Skeletal muscle tissue (tissue), 3 donors: ENCODE measurements at regions not wholly inside any gene's neighbourhood (a gene's known extent, or its start where the extent isn't known, plus 50 kb on each side); places are given as distances from the start of the nearest gene placed in this dataset.
"Not testable (repeated sequence)": the region's sequence is repeated elsewhere in the genome, so short reads cannot be mapped to it uniquely, and the experiment has no call there.

Source experiments
- H3K27ac ChIP-seq: one replicate; pipeline ENCODE4 v1.7.0; 2013; ENCODE audit warnings: mild to moderate bottlenecking, low read depth, low read length, inconsistent platforms
- H3K27me3 ChIP-seq, 3 donors: one replicate each; pipeline ENCODE4 v1.7.0; 2013; ENCODE audit warnings: low read length in 3 of 3; ENCODE audit not compliant: control insufficient read depth in 3 of 3, insufficient read depth in 3 of 3
- H3K36me3 ChIP-seq, 3 donors: one replicate each; pipeline ENCODE4 v1.7.0; 2013; ENCODE audit warnings: low read length in 3 of 3; ENCODE audit not compliant: control insufficient read depth in 3 of 3, insufficient read depth in 3 of 3
- H3K4me1 ChIP-seq, 3 donors: one replicate each; pipeline ENCODE4 v1.7.0; 2013; ENCODE audit warnings: low read length in 3 of 3, mild to moderate bottlenecking in 3 of 3; ENCODE audit not compliant: control insufficient read depth in 3 of 3, insufficient read depth in 3 of 3
- H3K4me3 ChIP-seq, 3 donors: one replicate each; pipeline ENCODE4 v1.7.0; 2013; ENCODE audit warnings: low read length in 3 of 3
- H3K9ac ChIP-seq, 3 donors: one replicate each; pipeline ENCODE4 v1.7.0; 2013; ENCODE audit warnings: low read length in 3 of 3, mild to moderate bottlenecking in 3 of 3, moderate library complexity in 2 of 3, low read depth in 1 of 3
- H3K9me3 ChIP-seq, 3 donors: one replicate each; pipeline ENCODE4 v1.7.0; 2013; ENCODE audit warnings: low read length in 3 of 3; ENCODE audit not compliant: control insufficient read depth in 3 of 3
- donor health status: Osteomylitis.

DNA sequence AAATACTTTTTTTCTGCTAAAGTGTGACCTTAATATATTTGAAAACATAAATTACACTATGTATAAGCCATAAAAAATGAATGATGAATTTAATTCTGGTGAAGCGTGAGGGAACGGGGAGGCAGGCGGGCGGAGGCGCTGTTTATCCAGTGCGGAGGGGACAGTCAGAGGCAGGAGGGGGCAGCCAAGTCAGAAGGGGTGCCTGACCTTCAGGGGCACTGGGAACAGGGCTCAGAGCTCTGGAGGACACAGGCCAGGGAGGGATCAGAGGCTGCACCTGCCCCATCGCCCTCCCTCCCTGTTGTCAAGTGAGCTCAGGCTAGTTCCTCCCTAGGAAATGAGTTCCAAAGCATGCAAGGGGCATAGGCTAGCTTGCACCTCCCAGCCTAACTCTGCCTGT is 82.0 kb upstream of the CASZ1 start:
- Histone ChIP-seq H3K27me3 (peaks cover 0 to 22% (median 0%) of the 10 kb centered on the region in 3 donors), H3K9ac (no peak overlapping the region), H3K4me3 (no peak overlapping the region), H3K36me3 (no peaks in the 10 kb centered on the region), H3K4me1 (no peaks in the 10 kb centered on the region), H3K9me3 (no peaks in the 10 kb centered on the region), H3K27ac (no peak overlapping the region)

DNA sequence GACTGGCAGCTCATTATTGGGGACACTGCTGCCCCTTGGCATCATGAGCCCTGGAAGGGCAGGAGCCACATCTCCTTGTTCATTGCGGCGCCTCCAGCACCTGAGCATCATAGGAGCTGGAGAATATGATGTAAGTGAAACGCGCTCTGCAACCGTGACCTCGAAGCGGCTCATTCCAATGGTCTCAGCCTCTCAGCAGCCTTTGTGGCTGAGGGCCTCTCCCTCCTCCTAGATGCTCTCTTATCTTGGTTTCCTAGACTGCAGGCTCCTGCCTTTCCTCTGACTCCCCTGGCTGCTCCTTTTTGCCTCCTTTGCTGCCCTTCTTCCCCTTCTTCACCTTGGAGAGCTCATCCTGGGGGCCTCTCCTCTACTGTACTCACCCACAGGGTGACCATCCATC is 83.6 kb upstream of the CASZ1 start:
- H3K4me3 ChIP-seq, result no peak overlapping the region
- H3K27me3 ChIP-seq, result peaks cover 0 to 14% (median 0%) of the 10 kb centered on the region in 3 donors
- no peaks in the 10 kb centered on the region for H3K4me1 ChIP-seq
- no peak overlapping the region for H3K9ac ChIP-seq
- no peak overlapping the region for H3K27ac ChIP-seq
- no peaks in the 10 kb centered on the region for H3K36me3 ChIP-seq
- H3K9me3 ChIP-seq, result no peaks in the 10 kb centered on the region

DNA sequence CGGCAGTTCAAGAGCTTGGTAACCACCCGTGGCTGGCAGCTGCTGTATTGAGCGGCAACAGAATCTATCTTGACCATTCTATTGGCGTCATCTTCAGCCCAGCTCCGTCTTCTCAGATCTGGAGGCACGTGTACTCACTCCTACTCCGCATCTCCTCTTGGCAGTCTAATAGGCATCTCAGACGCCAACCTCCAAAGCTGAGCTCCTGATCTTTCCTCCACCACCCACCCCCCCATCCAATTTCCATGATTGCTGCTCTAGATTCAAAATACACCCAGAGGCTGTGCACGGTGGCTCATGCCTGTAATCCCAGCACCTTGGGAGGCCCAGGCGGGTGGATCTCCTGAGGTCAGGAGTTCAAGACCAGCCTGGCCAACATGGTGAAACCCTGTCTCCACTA is 84.6 kb upstream of the CASZ1 start:
- H3K9me3 ChIP-seq, result no peaks in the 10 kb centered on the region
- no peaks in the 10 kb centered on the region for H3K36me3 ChIP-seq
- H3K9ac ChIP-seq, result no peak overlapping the region
- H3K4me1 ChIP-seq, result no peaks in the 10 kb centered on the region
- no peak overlapping the region for H3K4me3 ChIP-seq
- H3K27ac ChIP-seq, result no peak overlapping the region
- peaks cover 0 to 11% (median 0%) of the 10 kb centered on the region in 3 donors for H3K27me3 ChIP-seq

DNA sequence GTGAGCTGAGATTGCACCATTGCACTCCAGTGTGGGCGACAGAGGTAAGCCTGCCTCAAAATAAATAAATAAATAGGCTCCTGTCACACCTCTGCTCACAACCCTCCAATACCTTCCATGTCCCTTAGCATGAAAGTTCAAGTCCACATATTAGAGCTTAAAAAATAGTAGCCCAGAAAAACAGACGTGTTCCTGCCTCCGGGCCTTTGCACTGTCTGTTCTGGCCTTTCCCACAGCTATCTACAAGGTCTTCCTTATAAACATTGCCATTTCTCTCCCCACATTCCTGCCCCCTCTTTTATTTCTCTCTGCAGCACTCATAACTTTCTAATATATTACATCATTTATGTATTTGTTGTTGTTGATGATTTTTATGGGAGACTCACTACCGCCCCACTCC is 85.6 kb upstream of the CASZ1 start:
- H3K4me1 ChIP-seq, result no peaks in the 10 kb centered on the region
- H3K9ac ChIP-seq, result no peak overlapping the region
- no peaks in the 10 kb centered on the region for H3K9me3 ChIP-seq
- H3K27ac ChIP-seq, result no peak overlapping the region
- H3K27me3 ChIP-seq, result peaks cover under 1 to 15% (median 6%) of the 10 kb centered on the region in 3 donors
- no peak overlapping the region for H3K4me3 ChIP-seq
- no peaks in the 10 kb centered on the region for H3K36me3 ChIP-seq

DNA sequence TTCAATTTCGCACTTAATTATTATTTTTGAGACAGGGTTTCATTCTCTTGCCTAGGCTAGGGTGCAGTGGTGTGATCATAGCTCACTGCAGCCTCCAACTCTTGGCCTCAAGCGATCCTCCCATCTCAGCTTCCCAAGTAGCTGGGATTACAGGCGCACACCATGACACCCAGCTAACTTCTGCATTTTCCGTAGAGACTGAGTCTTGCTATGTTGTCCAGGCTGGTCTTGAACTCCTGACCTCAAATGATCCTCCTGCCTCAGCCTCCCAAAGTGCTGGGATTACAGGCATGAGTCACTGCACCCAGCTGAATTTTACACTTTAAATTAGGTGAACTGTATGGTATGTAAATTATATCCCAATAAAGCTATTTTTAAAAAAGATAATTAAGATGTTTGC is 90.6 kb upstream of the CASZ1 start:
- not testable (repeated sequence) for H3K27ac ChIP-seq, H3K9me3 ChIP-seq, H3K9ac ChIP-seq, H3K36me3 ChIP-seq, H3K4me1 ChIP-seq, H3K4me3 ChIP-seq
- H3K27me3 ChIP-seq, result peaks cover 32 to 38% (median 37%) of the 10 kb centered on the region in 3 donors

DNA sequence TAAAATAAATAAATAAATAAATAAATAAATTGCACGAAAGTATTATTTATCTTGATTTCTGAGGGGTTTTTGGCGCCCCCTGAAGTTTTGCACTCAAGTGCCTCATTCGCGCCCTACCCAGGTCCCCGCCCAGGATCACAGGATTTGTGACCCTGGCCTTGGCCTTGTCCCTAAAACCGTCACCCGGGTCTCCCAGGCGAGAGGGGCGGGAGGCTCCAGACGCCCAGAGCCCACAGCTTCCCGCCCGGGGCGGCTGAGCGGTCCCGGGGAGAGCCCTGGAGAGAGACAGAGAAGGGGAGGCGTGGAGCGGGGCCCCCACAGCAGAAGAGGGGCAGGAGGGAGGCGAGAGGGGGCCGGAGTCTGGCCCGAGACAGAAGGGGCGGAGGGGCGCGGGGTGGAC is 91.8 kb upstream of the CASZ1 start:
- Histone ChIP-seq H3K27ac (no peak overlapping the region), H3K9me3 (no peaks in the 10 kb centered on the region), H3K27me3 (peaks cover 32 to 41% (median 41%) of the 10 kb centered on the region in 3 donors), H3K4me3 (no peak overlapping the region), H3K4me1 (no peaks in the 10 kb centered on the region), H3K36me3 (no peaks in the 10 kb centered on the region), H3K9ac (no peak overlapping the region)

DNA sequence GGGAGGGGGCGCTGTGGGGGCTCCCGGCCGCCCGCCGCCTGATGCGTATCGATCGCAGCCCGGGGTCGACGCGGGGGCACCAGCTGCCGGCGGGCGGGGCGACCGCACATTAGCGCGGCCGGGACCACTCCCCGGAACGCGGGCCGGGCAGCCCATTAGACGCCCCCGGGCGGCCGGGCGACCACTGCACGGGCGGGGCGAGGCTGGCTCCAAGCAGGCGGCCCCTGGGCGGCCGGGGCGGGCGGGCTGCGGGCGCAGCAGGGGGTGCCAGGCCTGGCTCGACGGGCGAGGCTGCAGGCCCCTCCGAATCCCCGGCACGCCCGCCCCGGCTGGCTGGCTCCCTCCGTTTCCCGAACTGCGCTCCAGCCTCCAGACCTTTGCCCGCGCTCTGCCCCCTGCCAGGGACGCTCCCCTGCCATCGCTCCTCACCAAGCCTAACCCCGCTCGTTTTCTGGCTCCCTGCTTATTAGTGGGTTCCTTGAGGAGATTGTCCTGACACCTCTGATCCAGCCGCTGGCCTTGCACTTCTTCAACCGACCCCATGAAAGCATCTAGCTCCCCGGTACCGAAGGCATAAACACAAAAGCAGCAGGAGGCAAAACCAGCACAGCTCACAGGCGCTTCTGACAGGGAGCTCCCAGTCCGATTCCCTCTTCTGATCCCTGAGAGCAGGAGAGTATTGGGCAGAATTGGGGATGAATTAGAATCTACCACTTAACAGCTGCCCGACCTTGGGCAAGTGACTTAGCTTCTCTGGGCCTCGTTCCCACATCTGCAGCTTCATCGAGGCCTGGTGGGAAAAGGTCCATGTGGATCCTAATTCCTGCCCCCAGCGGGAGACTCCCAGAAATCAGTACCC is 92.6 kb upstream of the CASZ1 start:
- peaks cover 32 to 41% (median 41%) of the 10 kb centered on the region in 3 donors for H3K27me3 ChIP-seq

DNA sequence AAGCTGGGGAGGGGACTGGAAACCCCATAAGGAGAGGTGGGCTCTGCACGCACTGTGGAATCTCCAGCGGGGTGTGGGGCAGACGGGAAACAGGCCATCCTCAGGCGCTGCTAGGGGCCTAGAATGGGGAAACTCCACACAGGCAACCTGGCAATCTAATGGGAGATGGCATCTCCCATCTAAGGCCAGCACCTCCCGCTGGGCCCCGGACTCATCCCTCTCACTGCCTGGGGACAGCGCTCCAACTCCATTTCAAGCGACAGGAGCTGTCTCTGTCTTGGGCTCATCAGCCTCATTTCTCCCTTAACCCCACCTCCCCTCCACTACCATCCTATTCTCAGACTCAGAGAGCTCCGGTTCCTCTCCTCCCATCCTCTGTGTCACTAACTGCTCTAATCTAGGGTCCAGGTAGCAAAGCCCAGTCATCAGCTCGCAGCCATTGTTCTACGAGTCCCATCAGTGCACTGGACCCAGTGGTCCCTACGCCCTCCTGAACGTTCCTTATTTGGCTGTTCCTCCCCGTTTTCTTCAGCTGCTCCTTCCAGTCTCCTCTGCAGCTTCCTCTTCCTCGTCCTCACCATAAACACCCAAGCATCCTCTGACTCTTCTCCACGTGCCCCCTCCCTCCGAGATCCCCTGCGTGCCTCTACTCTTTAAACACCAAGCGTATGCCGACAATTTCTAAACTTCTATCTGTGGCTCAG is 93.4 kb upstream of the CASZ1 start:
- Histone ChIP-seq H3K27ac (no peak overlapping the region), H3K9ac (no peak overlapping the region), H3K4me1 (no peaks in the 10 kb centered on the region), H3K4me3 (no peak overlapping the region), H3K9me3 (no peaks in the 10 kb centered on the region), H3K27me3 (peaks cover 32 to 41% (median 41%) of the 10 kb centered on the region in 3 donors), H3K36me3 (no peaks in the 10 kb centered on the region)

More for the DNA sequence above, 92.6 kb upstream of the CASZ1 start:
- Histone ChIP-seq H3K36me3 (no peaks in the 10 kb centered on the region), H3K9me3 (no peaks in the 10 kb centered on the region), H3K27ac (no peak overlapping the region), H3K4me1 (no peaks in the 10 kb centered on the region), H3K4me3 (no peak overlapping the region), H3K9ac (no peak overlapping the region)

DNA sequence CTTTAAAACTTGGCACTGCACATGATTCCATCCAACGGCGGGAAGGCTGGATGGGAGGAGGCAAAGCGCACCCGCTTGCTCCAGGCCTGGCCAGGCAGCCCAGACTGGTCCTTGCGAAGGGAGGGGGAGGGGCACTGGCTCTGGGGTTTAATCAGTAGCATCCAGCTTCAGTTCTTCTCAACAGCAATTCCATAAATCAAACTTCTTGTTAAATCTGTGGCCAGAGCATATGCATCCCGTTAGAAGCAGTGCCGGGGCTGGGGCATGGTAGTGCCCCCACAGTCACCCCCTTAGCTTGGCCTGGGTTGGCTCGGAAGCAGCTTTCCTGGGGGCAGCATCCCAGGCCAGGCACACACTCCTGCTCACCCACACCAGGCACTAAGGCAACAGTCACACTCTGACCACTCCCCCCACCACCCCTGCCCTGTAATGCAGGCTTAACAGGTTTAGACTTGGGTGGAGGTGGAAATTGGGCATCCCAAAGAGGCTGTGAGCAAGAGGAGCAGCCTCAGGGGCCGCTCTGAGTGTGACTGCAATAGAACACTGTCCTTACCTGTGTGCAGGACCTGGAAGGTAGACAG is 94.1 kb upstream of the CASZ1 start:
- Histone ChIP-seq H3K27me3 (peaks cover 32 to 41% (median 41%) of the 10 kb centered on the region in 3 donors), H3K9ac (no peak overlapping the region), H3K4me1 (no peaks in the 10 kb centered on the region), H3K4me3 (no peak overlapping the region), H3K9me3 (no peaks in the 10 kb centered on the region), H3K27ac (no peak overlapping the region), H3K36me3 (no peaks in the 10 kb centered on the region)

DNA sequence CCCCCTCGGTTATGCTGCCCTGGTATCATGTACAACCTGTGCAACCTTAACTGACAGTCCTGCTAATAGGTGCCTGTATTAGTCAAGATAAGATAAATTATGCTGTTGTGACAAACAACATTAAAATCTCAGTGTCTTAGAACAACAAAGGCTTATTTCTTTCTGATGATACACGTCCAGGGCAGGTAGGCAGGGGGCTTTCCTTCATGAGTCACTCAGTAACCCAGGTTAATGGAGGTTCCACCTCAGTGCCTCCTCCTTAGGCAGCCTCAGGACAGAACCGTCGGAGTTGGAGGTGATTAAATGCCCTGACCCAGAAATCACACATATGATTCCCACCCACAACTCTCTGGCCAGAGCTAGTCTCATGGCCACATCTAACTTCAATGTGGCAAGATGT is 94.6 kb upstream of the CASZ1 start:
- no peak overlapping the region for H3K4me3 ChIP-seq
- H3K9ac ChIP-seq, result no peak overlapping the region
- H3K9me3 ChIP-seq, result no peaks in the 10 kb centered on the region
- peaks cover 32 to 41% (median 41%) of the 10 kb centered on the region in 3 donors for H3K27me3 ChIP-seq
- H3K36me3 ChIP-seq, result no peaks in the 10 kb centered on the region
- no peaks in the 10 kb centered on the region for H3K4me1 ChIP-seq
- no peak overlapping the region for H3K27ac ChIP-seq
